ENCODE measurements at regions not wholly inside any gene's neighbourhood (a gene's known extent, or its start where the extent isn't known, plus 50 kb on each side); places are given as distances from the start of the nearest gene placed in this dataset.

- TF ChIP-seq, protein P1, sequence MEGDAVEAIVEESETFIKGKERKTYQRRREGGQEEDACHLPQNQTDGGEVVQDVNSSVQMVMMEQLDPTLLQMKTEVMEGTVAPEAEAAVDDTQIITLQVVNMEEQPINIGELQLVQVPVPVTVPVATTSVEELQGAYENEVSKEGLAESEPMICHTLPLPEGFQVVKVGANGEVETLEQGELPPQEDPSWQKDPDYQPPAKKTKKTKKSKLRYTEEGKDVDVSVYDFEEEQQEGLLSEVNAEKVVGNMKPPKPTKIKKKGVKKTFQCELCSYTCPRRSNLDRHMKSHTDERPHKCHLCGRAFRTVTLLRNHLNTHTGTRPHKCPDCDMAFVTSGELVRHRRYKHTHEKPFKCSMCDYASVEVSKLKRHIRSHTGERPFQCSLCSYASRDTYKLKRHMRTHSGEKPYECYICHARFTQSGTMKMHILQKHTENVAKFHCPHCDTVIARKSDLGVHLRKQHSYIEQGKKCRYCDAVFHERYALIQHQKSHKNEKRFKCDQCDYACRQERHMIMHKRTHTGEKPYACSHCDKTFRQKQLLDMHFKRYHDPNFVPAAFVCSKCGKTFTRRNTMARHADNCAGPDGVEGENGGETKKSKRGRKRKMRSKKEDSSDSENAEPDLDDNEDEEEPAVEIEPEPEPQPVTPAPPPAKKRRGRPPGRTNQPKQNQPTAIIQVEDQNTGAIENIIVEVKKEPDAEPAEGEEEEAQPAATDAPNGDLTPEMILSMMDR (conservative IDR thresholded peaks at IDR 0.05) = no peak
- no peak for TF ChIP-seq EZH2 (IDR thresholded peaks at IDR 0.05; ENCODE audit: low read depth)
Observed at GRCh38 chr2:126309185-126309584, 346.8 kb upstream of the GYPC start.

All from PC-9 (cell line).